ENCODE measurements at regions not wholly inside any gene's neighbourhood (a gene's known extent, or its start where the extent isn't known, plus 50 kb on each side); places are given as distances from the start of the nearest gene placed in this dataset.
"Not testable (repeated sequence)": the region's sequence is repeated elsewhere in the genome, so short reads cannot be mapped to it uniquely, and the experiment has no call there.

DNA sequence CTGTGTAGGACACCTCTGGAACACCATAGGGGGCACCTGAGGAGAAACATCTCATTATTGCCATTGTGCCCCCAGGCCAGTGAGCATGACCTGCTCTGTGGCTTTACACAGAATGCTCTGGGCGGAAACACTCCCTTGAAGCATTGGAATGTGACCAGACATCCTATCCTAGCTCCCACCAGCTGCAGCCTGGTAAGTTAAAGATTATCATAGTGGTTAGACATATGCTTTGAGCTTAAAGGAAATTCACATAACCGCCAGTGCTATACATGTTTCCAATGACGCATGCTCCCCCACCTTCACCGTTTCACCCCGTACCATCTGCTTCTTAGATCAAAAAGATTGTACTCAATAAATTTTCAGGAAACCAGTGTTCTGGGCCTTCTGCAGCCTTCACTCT, 217.7 kb upstream of the CENPE start:
- DNase-seq (ENCODE audit: extremely low spot score, unreplicated experiment), result no peak
- Mint-ChIP-seq H3K4me3 (no peak overlapping the region), H3K36me3 (no peaks in the 10 kb centered on the region), H3K27me3 (no peaks in the 10 kb centered on the region), H3K27ac (peak overlapping the region; percentile 21), H3K9me3 (no peaks in the 10 kb centered on the region), H3K4me1 (ENCODE audit: unreplicated experiment) (no peaks in the 10 kb centered on the region)
- TF ChIP-seq, protein P1, sequence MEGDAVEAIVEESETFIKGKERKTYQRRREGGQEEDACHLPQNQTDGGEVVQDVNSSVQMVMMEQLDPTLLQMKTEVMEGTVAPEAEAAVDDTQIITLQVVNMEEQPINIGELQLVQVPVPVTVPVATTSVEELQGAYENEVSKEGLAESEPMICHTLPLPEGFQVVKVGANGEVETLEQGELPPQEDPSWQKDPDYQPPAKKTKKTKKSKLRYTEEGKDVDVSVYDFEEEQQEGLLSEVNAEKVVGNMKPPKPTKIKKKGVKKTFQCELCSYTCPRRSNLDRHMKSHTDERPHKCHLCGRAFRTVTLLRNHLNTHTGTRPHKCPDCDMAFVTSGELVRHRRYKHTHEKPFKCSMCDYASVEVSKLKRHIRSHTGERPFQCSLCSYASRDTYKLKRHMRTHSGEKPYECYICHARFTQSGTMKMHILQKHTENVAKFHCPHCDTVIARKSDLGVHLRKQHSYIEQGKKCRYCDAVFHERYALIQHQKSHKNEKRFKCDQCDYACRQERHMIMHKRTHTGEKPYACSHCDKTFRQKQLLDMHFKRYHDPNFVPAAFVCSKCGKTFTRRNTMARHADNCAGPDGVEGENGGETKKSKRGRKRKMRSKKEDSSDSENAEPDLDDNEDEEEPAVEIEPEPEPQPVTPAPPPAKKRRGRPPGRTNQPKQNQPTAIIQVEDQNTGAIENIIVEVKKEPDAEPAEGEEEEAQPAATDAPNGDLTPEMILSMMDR (conservative IDR thresholded peaks at IDR 0.05), result no peak

DNA sequence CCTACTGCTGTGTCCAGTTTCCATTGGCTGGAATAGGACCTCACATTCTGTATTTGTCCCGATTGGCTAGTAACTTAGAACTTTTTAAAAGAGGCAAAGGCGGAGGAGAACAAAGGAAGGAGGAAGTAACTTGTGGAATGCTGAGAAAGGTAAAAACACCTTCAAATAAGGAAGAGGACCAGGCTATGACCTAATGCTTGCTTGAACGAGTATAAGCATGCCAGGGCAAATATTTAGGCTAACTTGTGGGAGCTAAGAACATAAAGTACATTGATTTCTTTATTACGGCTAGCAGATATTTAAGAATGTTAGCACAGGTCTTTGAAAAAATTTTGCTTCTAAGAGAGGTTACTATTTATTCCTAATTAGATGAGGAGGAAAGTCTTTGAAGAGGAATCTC, 214.5 kb upstream of the CENPE start:
- not testable (repeated sequence) for DNase-seq (ENCODE audit: extremely low spot score, unreplicated experiment); H3K27ac Mint-ChIP-seq; H3K4me3 Mint-ChIP-seq; H3K36me3 Mint-ChIP-seq; H3K9me3 Mint-ChIP-seq; H3K4me1 Mint-ChIP-seq (ENCODE audit: unreplicated experiment); H3K27me3 Mint-ChIP-seq

DNA sequence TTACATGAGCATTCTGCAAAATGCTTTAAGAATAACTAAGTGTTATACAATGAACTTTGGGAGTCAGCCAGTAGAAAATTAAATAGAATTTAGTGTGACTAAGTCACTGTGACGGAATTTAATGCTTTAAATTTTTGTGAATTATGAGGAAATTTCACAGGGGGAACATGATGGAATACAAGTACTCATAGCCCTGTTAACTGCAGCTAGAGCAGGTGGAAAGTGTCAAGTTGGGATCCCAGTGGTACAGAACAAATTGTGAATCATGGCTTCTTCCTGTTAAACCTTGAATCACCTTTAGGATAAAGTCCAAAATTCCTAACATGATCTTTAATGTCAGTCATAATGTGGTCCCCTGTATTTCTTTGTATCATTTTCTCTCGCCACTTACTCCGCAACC, 212.2 kb upstream of the CENPE start:
- H3K27me3 Mint-ChIP-seq, result no peaks in the 10 kb centered on the region
- no peaks in the 10 kb centered on the region for H3K4me1 Mint-ChIP-seq (ENCODE audit: unreplicated experiment)
- DNase-seq (ENCODE audit: extremely low spot score, unreplicated experiment), result no peak
- no peaks in the 10 kb centered on the region for H3K9me3 Mint-ChIP-seq
- no peak overlapping the region for H3K27ac Mint-ChIP-seq
- TF ChIP-seq, protein P1 (conservative IDR thresholded peaks at IDR 0.05), result no peak
- H3K4me3 Mint-ChIP-seq, result no peak overlapping the region
- H3K36me3 Mint-ChIP-seq, result no peaks in the 10 kb centered on the region

DNA sequence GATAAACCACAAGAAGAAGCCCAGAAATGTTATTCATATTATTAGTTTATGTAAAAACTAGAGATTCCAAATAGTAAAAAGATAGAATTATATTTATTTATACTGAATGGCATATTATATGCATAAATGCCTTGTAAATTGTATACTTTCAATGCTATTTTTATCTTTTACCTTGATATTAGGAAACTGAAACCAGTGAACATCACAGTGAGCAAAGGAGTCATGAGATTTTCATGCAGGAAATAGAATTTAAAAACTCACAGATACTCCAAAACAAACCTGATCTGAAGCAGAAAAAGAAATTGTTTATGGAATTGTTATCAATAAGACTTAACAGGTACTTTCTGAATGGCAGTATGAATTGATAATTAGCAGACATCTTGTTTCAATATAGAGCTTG, 207.3 kb upstream of the CENPE start:
- TF ChIP-seq, protein P1 (conservative IDR thresholded peaks at IDR 0.05), result no peak
- no peak for DNase-seq (ENCODE audit: extremely low spot score, unreplicated experiment)
- Mint-ChIP-seq H3K27ac (no peak overlapping the region), H3K9me3 (no peaks in the 10 kb centered on the region), H3K36me3 (no peaks in the 10 kb centered on the region), H3K27me3 (no peaks in the 10 kb centered on the region), H3K4me3 (no peak overlapping the region), H3K4me1 (ENCODE audit: unreplicated experiment) (no peaks in the 10 kb centered on the region)

DNA sequence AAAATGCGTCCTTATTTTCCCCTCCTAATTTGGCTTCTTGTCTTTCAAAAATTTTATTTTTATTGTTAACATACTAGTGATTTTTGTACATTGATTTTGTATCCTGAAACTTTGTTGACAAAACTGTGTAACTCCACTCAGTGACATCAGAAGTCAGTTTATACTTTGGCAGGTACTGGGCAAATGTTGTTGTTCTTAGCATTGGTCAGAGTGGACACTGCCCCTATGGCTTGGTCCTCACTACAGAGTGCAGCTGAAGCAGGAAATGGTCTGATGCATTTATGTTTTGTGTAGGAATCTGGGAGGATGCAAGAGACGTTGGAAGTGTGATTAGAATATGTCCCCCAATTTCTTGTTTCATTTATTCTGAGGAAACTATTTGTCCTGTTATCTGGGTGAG, 205.5 kb upstream of the CENPE start:
- TF ChIP-seq, protein P1 (conservative IDR thresholded peaks at IDR 0.05), result no peak
- Mint-ChIP-seq H3K27ac (no peak overlapping the region), H3K4me3 (no peak overlapping the region), H3K4me1 (ENCODE audit: unreplicated experiment) (no peaks in the 10 kb centered on the region), H3K27me3 (no peaks in the 10 kb centered on the region), H3K36me3 (no peaks in the 10 kb centered on the region), H3K9me3 (no peaks in the 10 kb centered on the region)
- DNase-seq (ENCODE audit: extremely low spot score, unreplicated experiment), result no peak

DNA sequence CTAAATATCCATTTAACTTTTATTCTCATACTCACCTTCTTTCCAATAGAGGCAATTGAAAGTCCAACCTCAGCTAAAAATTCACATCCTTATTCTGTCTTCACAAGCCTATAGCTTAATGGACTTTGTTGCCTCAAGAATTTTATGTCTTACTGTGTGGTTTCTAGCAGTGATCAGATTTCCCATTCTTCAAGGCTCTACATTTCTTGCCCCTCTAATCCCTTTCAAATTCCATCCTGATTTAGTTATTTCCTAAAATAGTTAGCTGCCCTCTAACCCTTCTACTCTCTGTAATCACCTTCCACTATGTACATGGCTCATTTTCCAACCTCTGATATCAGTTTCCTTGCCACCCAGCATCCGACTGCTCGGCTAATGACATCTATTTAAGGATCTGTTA, 204.1 kb upstream of the CENPE start:
- TF ChIP-seq, protein P1 (conservative IDR thresholded peaks at IDR 0.05), result no peak
- Mint-ChIP-seq H3K9me3 (no peaks in the 10 kb centered on the region), H3K4me3 (no peak overlapping the region), H3K36me3 (no peaks in the 10 kb centered on the region), H3K4me1 (ENCODE audit: unreplicated experiment) (no peaks in the 10 kb centered on the region), H3K27ac (no peak overlapping the region), H3K27me3 (no peaks in the 10 kb centered on the region)
- DNase-seq (ENCODE audit: extremely low spot score, unreplicated experiment), result no peak
